ENCODE measurements at regions not wholly inside any gene's neighbourhood (a gene's known extent, or its start where the extent isn't known, plus 50 kb on each side); places are given as distances from the start of the nearest gene placed in this dataset.

DNA sequence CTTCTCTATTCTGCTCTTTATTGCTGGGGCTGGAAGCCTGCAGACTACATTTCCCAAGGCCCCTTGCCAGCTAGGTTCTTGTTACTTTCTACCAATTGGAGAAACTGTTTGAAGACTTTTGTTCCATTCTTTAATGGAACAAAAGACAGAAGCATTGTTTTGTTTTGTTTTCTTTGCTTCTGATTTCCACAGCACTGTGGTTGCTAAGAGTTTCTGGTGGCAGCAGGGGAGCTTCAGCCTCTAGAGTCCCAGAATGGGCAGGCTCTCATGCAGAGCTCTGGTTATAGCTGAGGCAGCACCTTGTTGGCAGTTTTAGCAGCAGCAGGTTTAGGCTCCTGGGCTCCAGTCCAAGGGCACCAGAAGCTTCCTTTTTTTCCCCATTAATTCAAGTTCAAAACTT lies 234.3 kb downstream of the ETAA1 start:
- intact Hi-C loops (cut with DNase I) = no loop called here
- no peaks in the 10 kb centered on the region for H3K36me3 ChIP-seq
- no peaks in the 10 kb centered on the region for H3K4me1 ChIP-seq
- no peaks in the 10 kb centered on the region for H3K27me3 ChIP-seq
- no peaks in the 10 kb centered on the region for H3K9me3 ChIP-seq
- no peak overlapping the region for H3K27ac ChIP-seq
- TF ChIP-seq EP300 (IDR thresholded peaks at IDR 0.05) = no peak
- TF ChIP-seq, protein P1, sequence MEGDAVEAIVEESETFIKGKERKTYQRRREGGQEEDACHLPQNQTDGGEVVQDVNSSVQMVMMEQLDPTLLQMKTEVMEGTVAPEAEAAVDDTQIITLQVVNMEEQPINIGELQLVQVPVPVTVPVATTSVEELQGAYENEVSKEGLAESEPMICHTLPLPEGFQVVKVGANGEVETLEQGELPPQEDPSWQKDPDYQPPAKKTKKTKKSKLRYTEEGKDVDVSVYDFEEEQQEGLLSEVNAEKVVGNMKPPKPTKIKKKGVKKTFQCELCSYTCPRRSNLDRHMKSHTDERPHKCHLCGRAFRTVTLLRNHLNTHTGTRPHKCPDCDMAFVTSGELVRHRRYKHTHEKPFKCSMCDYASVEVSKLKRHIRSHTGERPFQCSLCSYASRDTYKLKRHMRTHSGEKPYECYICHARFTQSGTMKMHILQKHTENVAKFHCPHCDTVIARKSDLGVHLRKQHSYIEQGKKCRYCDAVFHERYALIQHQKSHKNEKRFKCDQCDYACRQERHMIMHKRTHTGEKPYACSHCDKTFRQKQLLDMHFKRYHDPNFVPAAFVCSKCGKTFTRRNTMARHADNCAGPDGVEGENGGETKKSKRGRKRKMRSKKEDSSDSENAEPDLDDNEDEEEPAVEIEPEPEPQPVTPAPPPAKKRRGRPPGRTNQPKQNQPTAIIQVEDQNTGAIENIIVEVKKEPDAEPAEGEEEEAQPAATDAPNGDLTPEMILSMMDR (IDR thresholded peaks at IDR 0.05) = no peak
- no peak for TF ChIP-seq POLR2A (IDR thresholded peaks at IDR 0.05)
- TF ChIP-seq POLR2AphosphoS5 (IDR thresholded peaks at IDR 0.05) = no peak
- no peak overlapping the region for H3K4me3 ChIP-seq
- no peak for DNase-seq

DNA sequence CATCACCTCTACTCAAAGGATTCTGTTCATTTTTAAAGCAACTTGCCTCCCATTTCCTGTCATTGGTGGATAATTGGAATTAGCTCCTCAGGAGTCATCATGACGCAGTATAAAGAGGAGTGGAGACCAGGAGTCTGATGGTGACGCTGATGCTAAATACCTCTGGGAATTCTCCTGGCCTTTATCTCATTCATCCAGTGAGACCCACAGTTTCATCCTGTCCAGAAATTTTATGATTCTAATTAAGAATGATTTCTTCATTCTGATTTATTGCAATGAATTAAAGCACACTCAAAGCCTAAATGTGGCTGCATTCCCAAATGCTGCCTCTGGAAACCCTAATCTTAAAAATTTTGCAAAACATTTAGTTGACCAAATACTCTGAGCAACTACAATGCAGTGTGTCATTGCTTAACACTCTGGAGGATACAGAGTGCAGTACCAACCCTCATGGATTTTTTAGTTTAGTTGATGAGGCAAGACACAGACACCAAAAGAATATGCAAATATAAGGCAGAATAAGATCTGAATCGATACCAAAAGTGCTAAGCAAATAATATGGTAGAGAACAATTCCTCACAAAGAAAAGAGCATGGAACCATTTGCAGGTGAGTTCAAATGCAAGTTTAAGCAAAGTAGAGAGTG lies 236.2 kb downstream of the ETAA1 start:
- Histone ChIP-seq H3K27me3 (no peaks in the 10 kb centered on the region), H3K4me1 (no peaks in the 10 kb centered on the region), H3K4me3 (no peak overlapping the region), H3K36me3 (no peaks in the 10 kb centered on the region), H3K27ac (no peak overlapping the region), H3K9me3 (no peaks in the 10 kb centered on the region)
- no peak for DNase-seq
- no peak for TF ChIP-seq EP300 (IDR thresholded peaks at IDR 0.05)
- no peak for TF ChIP-seq POLR2AphosphoS5 (IDR thresholded peaks at IDR 0.05)
- TF ChIP-seq, protein P1 (IDR thresholded peaks at IDR 0.05) = no peak
- TF ChIP-seq POLR2A (IDR thresholded peaks at IDR 0.05) = no peak
- 72 to 88% methylated on average over 3 of the region's 3 CpGs for WGBS, 2 donors
- intact Hi-C loops (cut with DNase I) = no loop called here

DNA sequence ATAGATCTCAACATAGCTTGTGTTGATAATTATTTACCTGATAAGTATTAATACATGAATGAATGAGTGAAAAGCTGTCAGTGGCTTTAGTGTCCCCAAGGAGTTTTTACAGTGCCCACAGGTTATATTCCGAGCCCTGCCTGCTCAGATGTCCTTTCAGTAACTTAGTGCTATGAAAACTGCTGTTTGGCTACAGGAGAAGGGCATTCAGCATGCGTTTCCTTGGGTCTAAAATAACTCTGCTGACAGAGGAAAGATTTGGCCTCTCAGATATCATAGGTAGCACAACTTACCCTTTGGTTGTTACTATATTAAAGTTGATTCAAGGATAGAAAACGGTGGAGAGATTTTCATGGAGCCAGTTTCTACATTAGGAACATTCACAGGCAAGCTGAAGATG lies 241.0 kb downstream of the ETAA1 start:
- Histone ChIP-seq H3K9me3 (no peaks in the 10 kb centered on the region), H3K4me3 (no peak overlapping the region), H3K4me1 (no peaks in the 10 kb centered on the region), H3K36me3 (no peaks in the 10 kb centered on the region), H3K27ac (no peak overlapping the region), H3K27me3 (no peaks in the 10 kb centered on the region)
- TF ChIP-seq EP300 (IDR thresholded peaks at IDR 0.05) (no peak), POLR2AphosphoS5 (IDR thresholded peaks at IDR 0.05) (no peak), POLR2A (IDR thresholded peaks at IDR 0.05) (no peak)
- WGBS, 2 donors = 45 to 52% methylated on average over 3 of the region's 3 CpGs
- intact Hi-C loops (cut with DNase I) = no loop called here
- DNase-seq = no peak

DNA sequence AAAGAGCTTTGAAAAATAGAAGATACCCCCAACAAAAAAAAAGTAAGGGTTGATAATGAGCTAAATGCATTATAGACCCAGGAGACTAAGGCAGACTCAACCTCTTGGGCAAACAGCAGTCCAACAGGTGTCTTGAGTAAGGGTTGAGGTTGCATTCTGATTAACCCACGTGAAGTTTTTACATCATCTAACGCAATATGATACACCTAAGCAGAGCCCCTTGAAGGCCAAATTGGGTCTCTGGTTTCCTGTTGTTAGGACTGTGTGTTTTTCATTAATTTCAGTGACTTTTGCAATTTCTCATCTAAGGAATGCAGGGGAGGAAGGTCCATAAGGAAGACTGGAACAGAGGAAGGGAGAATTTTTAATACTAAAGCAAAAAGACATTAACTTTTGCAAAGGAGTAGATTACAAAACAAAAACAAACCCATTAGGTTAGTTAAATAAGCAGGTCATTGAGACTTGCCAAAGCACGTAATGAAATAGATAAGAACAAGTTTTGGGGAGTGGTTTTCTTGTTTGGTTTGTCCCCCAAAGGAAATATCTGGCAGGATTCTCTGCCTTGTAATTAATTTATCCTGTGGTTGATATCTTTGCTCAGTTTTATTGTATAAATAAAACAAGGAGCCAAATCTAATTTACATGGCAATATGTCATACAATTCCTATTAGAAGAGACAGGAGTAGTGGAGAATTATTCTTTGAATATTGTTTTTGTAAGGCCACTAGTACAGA lies 244.3 kb downstream of the ETAA1 start:
- Histone ChIP-seq H3K27ac (no peak overlapping the region), H3K4me3 (no peak overlapping the region), H3K4me1 (peaks cover 0 to 14% (median 6%) of the 10 kb centered on the region in 4 donors), H3K9me3 (no peaks in the 10 kb centered on the region), H3K36me3 (no peaks in the 10 kb centered on the region), H3K27me3 (no peaks in the 10 kb centered on the region)
- TF ChIP-seq EP300 (IDR thresholded peaks at IDR 0.05) = no peak
- no peak for TF ChIP-seq POLR2A (IDR thresholded peaks at IDR 0.05)
- TF ChIP-seq, protein P1 (IDR thresholded peaks at IDR 0.05) = no peak
- no peak for TF ChIP-seq POLR2AphosphoS5 (IDR thresholded peaks at IDR 0.05)
- WGBS, 2 donors = 48 to 74% methylated on average over 3 of the region's 3 CpGs
- no peak for DNase-seq
- intact Hi-C loops (cut with DNase I) = loop anchor here (5.0 to 10.0 kb wide), 2 partner anchors 747 to 964 kb away; no protein-coding TSS in a partner anchor

DNA sequence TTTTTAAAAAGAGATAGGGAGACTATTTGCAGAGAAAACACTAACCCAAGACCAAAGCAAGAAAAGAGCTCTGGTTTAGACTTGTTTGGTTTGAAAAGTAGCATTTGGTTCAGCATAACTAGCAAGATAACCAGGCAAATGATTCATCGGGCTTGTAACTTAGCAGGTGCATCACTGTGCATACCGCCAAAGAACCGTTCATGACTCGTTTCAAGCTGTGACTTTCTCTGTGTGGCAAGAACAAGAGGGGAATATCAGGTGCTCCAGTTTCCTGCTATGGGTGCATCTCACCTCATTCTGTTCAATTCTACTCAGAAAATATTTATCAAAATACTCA lies 244.9 kb downstream of the ETAA1 start:
- no peaks in the 10 kb centered on the region for H3K9me3 ChIP-seq
- no peak for TF ChIP-seq POLR2AphosphoS5 (IDR thresholded peaks at IDR 0.05)
- TF ChIP-seq, protein P1 (IDR thresholded peaks at IDR 0.05) = no peak
- no peak overlapping the region for H3K4me3 ChIP-seq
- intact Hi-C loops (cut with DNase I) = loop anchor here (5.0 to 10.0 kb wide), 2 partner anchors 747 to 965 kb away; no protein-coding TSS in a partner anchor
- no peak for DNase-seq
- peaks cover 0 to 14% (median 6%) of the 10 kb centered on the region in 4 donors for H3K4me1 ChIP-seq
- H3K36me3 ChIP-seq = no peaks in the 10 kb centered on the region
- H3K27me3 ChIP-seq = no peaks in the 10 kb centered on the region
- no peak overlapping the region for H3K27ac ChIP-seq
- 17 to 71% methylated on average over 4 of the region's 4 CpGs for WGBS, 2 donors

Measured in sigmoid colon (tissue), 6 donors.